HAP-1 (cell line): ENCODE measurements at regions not wholly inside any gene's neighbourhood (a gene's known extent, or its start where the extent isn't known, plus 50 kb on each side); places are given as distances from the start of the nearest gene placed in this dataset.
"Not testable (repeated sequence)": the region's sequence is repeated elsewhere in the genome, so short reads cannot be mapped to it uniquely, and the experiment has no call there.

Experiments used
- DNase-seq, 2 experiments: peaks; one replicate each; pipeline ENCODE4 v3.0.0-alpha.2; 2016 to 2020; ENCODE audit warnings: low spot score in 2 of 2
- H3K27me3 ChIP-seq: fragments of 250-450 bp; sonication (Bioruptor Pico); 2 replicates; pipeline ENCODE4 v1.5.1; 2020; ENCODE audit warnings: low read depth, mild to moderate bottlenecking, moderate library complexity
- H3K36me3 ChIP-seq: fragments of 250-450 bp; sonication (Bioruptor Pico); replicated peaks from 2 replicates; pipeline ENCODE4 v1.5.1; 2020; ENCODE audit warnings: mild to moderate bottlenecking
- H3K4me1 ChIP-seq: fragments of 250-450 bp; sonication (Bioruptor Pico); 2 replicates; pipeline ENCODE4 v1.5.1; 2020; ENCODE audit warnings: mild to moderate bottlenecking
- H3K4me3 ChIP-seq: fragments of 250-450 bp; sonication (Bioruptor Pico); 2 replicates; pipeline ENCODE4 v1.5.1; 2020; ENCODE audit warnings: mild to moderate bottlenecking, moderate library complexity
- H3K9me3 ChIP-seq: fragments of 250-450 bp; sonication (Bioruptor Pico); 2 replicates; pipeline ENCODE4 v1.5.1; 2020; ENCODE audit warnings: mild to moderate bottlenecking, moderate library complexity
- in situ Hi-C: fragments of 300-500 bp; cut with MboI; formaldehyde crosslinking; loops from 3 replicates; pipeline ENCODE4 v1.14.3; 2020; ENCODE audit warnings: low sequenced_read_pairs, inconsistent platforms, mixed read lengths

GRCh38 chr20:40861427-40862008, 167.1 kb upstream of the TOP1 start:
- no peak for DNase-seq

GRCh38 chr20:40863355-40863919, 165.2 kb upstream of the TOP1 start:
- no peaks in the 10 kb centered on the region for H3K36me3 ChIP-seq
- H3K4me1 ChIP-seq, result no peaks in the 10 kb centered on the region
- H3K9me3 ChIP-seq, result no peaks in the 10 kb centered on the region
- no peak overlapping the region for H3K4me3 ChIP-seq
- in situ Hi-C loops, result no loop called here
- no peak for DNase-seq
- no peaks in the 10 kb centered on the region for H3K27me3 ChIP-seq

More at GRCh38 chr20:40861427-40862008, 167.1 kb upstream of the TOP1 start:
- H3K9me3 ChIP-seq, result no peaks in the 10 kb centered on the region
- H3K4me3 ChIP-seq, result no peak overlapping the region
- H3K36me3 ChIP-seq, result no peaks in the 10 kb centered on the region
- H3K27me3 ChIP-seq, result no peaks in the 10 kb centered on the region
- in situ Hi-C loops, result no loop called here
- H3K4me1 ChIP-seq, result no peaks in the 10 kb centered on the region

GRCh38 chr20:40864470-40864869, 164.2 kb upstream of the TOP1 start:
- Histone ChIP-seq H3K36me3 (no peaks in the 10 kb centered on the region), H3K4me3 (no peak overlapping the region), H3K27me3 (no peaks in the 10 kb centered on the region), H3K4me1 (no peaks in the 10 kb centered on the region), H3K9me3 (no peaks in the 10 kb centered on the region)
- DNase-seq, result no peak
- in situ Hi-C loops, result no loop called here

- no peak for DNase-seq
- Histone ChIP-seq H3K27me3 (no peaks in the 10 kb centered on the region), H3K36me3 (no peaks in the 10 kb centered on the region), H3K9me3 (no peaks in the 10 kb centered on the region), H3K4me3 (no peak overlapping the region), H3K4me1 (no peaks in the 10 kb centered on the region)
- in situ Hi-C loops, result no loop called here
These were observed 163.5 kb upstream of the TOP1 start for GRCh38 chr20:40865095-40865494.

GRCh38 chr20:40866056-40866455, 162.6 kb upstream of the TOP1 start:
- DNase-seq, result no peak
- in situ Hi-C loops, result no loop called here
- H3K27me3 ChIP-seq, result no peaks in the 10 kb centered on the region
- H3K4me1 ChIP-seq, result no peaks in the 10 kb centered on the region
- no peaks in the 10 kb centered on the region for H3K9me3 ChIP-seq
- no peaks in the 10 kb centered on the region for H3K36me3 ChIP-seq
- no peak overlapping the region for H3K4me3 ChIP-seq

- in situ Hi-C loops, result no loop called here
- Histone ChIP-seq H3K4me3 (no peak overlapping the region), H3K36me3 (no peaks in the 10 kb centered on the region), H3K27me3 (no peaks in the 10 kb centered on the region), H3K4me1 (no peaks in the 10 kb centered on the region), H3K9me3 (no peaks in the 10 kb centered on the region)
- no peak for DNase-seq
These were observed 159.9 kb upstream of the TOP1 start for GRCh38 chr20:40868551-40869217.

- H3K4me1 ChIP-seq, result no peaks in the 10 kb centered on the region
- in situ Hi-C loops, result no loop called here
- H3K9me3 ChIP-seq, result no peaks in the 10 kb centered on the region
- no peak overlapping the region for H3K4me3 ChIP-seq
- H3K27me3 ChIP-seq, result no peaks in the 10 kb centered on the region
- no peak for DNase-seq
- H3K36me3 ChIP-seq, result no peaks in the 10 kb centered on the region
These were observed 159.1 kb upstream of the TOP1 start for GRCh38 chr20:40869218-40870147.

GRCh38 chr20:40875116-40876085, 153.2 kb upstream of the TOP1 start:
- in situ Hi-C loops, result no loop called here
- Histone ChIP-seq H3K4me3 (no peak overlapping the region), H3K36me3 (no peaks in the 10 kb centered on the region), H3K27me3 (no peaks in the 10 kb centered on the region), H3K4me1 (no peaks in the 10 kb centered on the region), H3K9me3 (no peaks in the 10 kb centered on the region)
- no peak for DNase-seq

GRCh38 chr20:40878099-40878498, 150.5 kb upstream of the TOP1 start:
- H3K27me3 ChIP-seq, in situ Hi-C loops, H3K4me1 ChIP-seq, DNase-seq, H3K36me3 ChIP-seq, H3K9me3 ChIP-seq, H3K4me3 ChIP-seq: not testable (repeated sequence)

- no peaks in the 10 kb centered on the region for H3K36me3 ChIP-seq
- in situ Hi-C loops, result no loop called here
- DNase-seq, result no peak
- H3K27me3 ChIP-seq, result no peaks in the 10 kb centered on the region
- no peak overlapping the region for H3K4me3 ChIP-seq
- no peaks in the 10 kb centered on the region for H3K4me1 ChIP-seq
- no peaks in the 10 kb centered on the region for H3K9me3 ChIP-seq
These were observed 148.4 kb upstream of the TOP1 start for GRCh38 chr20:40880063-40880728.

GRCh38 chr20:40880729-40881109, 147.9 kb upstream of the TOP1 start:
- DNase-seq, result no peak
- in situ Hi-C loops, result no loop called here
- Histone ChIP-seq H3K27me3 (no peaks in the 10 kb centered on the region), H3K4me3 (no peak overlapping the region), H3K9me3 (no peaks in the 10 kb centered on the region), H3K36me3 (no peaks in the 10 kb centered on the region), H3K4me1 (no peaks in the 10 kb centered on the region)

GRCh38 chr20:40882152-40882551, 146.5 kb upstream of the TOP1 start:
- H3K4me1 ChIP-seq, result no peaks in the 10 kb centered on the region
- in situ Hi-C loops, result no loop called here
- no peaks in the 10 kb centered on the region for H3K36me3 ChIP-seq
- no peaks in the 10 kb centered on the region for H3K9me3 ChIP-seq
- H3K27me3 ChIP-seq, result no peaks in the 10 kb centered on the region
- no peak for DNase-seq
- no peak overlapping the region for H3K4me3 ChIP-seq

GRCh38 chr20:40883097-40883496, 145.5 kb upstream of the TOP1 start:
- in situ Hi-C loops, result no loop called here
- Histone ChIP-seq H3K27me3 (no peaks in the 10 kb centered on the region), H3K9me3 (no peaks in the 10 kb centered on the region), H3K4me1 (no peaks in the 10 kb centered on the region), H3K4me3 (no peak overlapping the region), H3K36me3 (no peaks in the 10 kb centered on the region)
- no peak for DNase-seq
